TTC549 (cell line): ENCODE measurements at regions not wholly inside any gene's neighbourhood (a gene's known extent, or its start where the extent isn't known, plus 50 kb on each side); places are given as distances from the start of the nearest gene placed in this dataset.

Experiments used
- FAIRE-seq: peaks from 2 replicates; lab custom pipeline; 2012; peaks lifted over from hg19 to GRCh38; lab: Jason Lieb, UNC

DNA sequence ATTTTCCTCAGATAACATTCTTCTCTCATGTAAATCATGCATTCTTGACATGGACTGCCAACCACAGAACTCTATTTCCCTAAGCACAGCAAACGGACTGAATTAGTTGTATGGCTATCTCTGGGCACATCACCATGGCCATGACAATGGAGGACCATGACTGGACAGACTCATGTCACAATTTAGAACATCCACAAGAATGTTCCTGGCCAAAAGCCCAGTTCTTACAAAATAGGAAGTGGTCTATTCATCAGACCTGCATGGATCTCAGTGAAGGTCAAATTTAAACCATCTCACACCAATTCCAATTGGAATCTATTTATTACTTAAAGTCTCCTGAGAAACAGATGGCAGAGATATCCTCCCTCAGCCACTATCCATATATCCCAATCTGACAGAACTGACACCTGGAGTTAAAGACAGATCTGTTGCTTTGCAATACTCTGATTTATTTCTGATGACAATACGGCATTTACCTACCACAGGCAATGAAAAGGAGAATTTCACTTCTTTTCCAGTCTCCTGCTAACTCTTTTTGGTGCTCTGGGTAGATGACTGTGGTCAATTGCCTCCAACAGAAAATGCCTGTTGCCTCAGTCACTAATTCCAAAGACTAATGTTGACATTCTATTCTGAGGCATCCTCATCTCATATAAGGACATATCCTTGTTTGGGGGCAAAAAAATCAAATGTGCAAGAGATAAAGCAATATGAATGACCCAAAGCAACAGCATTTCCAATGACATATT lies 254.8 kb downstream of the HTR7 start:
- FAIRE-seq = no peak

GRCh38 chr10:90604636-90605035 lies 253.2 kb downstream of the HTR7 start:
- FAIRE-seq = no peak

GRCh38 chr10:90605506-90605905 lies 252.3 kb downstream of the HTR7 start:
- FAIRE-seq = no peak

- no peak for FAIRE-seq
Observed at GRCh38 chr10:90612276-90612675, 245.6 kb downstream of the HTR7 start.

GRCh38 chr10:90614631-90615030 lies 243.2 kb downstream of the HTR7 start:
- FAIRE-seq = no peak

GRCh38 chr10:90621577-90621976 lies 236.3 kb downstream of the HTR7 start:
- FAIRE-seq = no peak

GRCh38 chr10:90635111-90635765 lies 222.6 kb downstream of the HTR7 start:
- no peak for FAIRE-seq

DNA sequence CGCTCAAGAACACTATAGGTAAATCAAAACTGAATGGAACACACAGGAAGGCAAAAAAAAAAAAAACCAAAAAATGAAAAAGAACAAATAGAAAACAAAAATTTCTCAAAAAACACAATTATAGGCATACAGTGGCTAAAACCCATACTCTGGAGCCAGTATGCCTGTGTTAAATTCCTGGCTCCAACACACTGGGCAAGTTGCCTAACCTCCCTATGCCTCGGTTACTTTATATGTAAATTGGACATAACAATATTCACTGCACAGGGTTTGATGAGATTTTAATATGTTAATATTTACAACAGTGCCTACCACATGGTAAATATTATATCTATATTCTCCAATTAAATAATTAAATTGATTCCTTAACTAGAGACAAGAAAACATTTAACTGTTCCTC lies 217.1 kb downstream of the HTR7 start:
- no peak for FAIRE-seq

- no peak for FAIRE-seq
Observed at GRCh38 chr10:90641731-90642130, 216.1 kb downstream of the HTR7 start.

- FAIRE-seq = no peak
Observed at GRCh38 chr10:90642136-90642535, 215.7 kb downstream of the HTR7 start.

DNA sequence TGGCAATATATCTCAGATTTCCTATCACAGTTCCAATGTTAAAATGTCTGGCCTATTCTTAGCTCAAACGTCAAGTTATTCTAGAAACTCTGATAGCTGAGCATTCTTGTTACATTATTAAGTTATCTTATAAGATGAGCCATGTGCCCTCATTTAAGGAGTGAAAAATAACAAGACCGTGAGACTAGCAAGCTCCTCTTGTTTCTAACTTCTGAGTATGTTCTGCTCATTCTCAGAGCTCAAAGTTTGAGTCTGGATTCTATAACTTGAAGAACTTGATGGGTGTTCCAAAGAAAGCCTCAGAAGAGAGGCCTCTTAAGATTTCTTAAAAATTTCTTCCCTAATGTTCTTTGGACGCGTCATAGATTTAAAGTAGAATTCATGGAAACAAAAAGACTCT lies 215.2 kb downstream of the HTR7 start:
- no peak for FAIRE-seq

- no peak for FAIRE-seq
Observed at GRCh38 chr10:90644165-90644564, 213.7 kb downstream of the HTR7 start.

DNA sequence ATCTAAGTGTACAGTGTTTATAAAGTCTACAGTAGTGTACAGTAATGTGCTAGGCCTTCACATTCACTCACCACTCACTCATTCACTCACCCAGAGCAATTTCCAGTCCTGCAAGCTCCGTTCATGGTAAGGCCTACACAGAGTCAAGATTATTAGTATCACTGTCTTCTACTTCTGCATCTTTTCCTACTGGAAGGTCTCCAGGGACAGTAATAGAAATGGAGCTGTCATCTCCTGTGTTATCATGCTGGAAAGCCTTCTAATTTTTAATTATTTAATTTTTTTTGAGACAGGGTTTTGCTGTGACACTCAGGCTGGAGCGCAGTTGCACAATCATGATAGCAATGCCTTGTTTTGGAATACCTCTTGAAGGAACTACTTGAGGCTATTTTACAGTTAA lies 207.0 kb downstream of the HTR7 start:
- no peak for FAIRE-seq

GRCh38 chr10:90652519-90652918 lies 205.3 kb downstream of the HTR7 start:
- no peak for FAIRE-seq

- no peak for FAIRE-seq
Observed at GRCh38 chr10:90658791-90659190, 199.0 kb downstream of the HTR7 start.

DNA sequence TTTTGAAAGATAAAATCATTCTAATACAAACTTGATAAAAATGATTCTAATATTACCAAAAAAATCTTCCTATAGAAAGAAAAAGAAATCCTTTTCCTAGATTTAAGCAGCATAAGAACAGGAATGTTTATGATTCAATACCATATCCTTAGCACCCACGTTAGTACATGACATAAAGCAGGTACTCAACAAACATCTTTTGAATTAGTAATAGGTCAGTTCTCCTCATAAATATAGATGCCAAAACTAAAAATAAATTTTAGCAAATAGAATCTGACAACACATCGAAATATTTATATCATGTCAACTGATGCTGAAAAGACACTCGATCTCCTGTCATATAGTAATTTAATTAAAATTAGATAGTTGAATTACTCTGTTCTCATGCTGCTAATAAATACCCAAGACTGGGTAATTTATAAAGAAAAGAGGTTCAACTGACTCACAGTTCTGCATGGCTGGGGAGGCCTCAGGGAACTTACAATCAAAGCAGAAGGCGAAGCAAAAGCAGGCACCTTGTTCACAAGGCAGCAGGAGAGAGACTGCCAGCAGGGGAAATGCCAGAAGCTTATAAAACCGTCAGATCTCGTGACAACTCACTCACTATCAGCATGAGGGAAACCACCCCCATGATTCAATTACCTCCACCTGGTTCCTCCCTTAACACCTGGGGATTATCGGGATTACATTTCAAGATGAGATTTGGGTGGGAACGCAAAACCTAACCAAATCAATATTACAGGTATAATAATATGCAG lies 191.8 kb downstream of the HTR7 start:
- no peak for FAIRE-seq

GRCh38 chr10:90674461-90674860 lies 183.4 kb downstream of the HTR7 start:
- FAIRE-seq = no peak

DNA sequence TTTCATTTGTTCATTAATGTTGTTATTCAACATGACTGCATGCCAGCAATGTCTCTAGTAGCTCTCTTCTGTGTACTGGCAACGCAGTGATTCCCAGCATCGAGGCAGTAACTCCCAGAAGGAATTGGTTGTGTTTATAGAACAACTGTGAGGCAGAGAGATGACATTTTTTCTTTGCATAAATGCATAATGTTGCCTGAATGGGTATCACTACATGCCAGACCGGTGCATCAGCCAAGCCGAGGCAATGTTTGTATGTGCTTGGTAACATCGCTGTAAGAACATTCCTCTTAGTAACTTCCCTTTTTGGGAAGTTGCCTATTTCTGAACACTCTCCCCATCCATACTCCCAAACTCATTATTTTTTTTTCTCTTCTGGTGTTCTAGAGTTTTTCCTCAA lies 182.9 kb downstream of the HTR7 start:
- FAIRE-seq = no peak

- FAIRE-seq = no peak
Observed at GRCh38 chr10:90675621-90676020, 182.2 kb downstream of the HTR7 start.
